HL-60 (cell line): ENCODE measurements at regions not wholly inside any gene's neighbourhood (a gene's known extent, or its start where the extent isn't known, plus 50 kb on each side); places are given as distances from the start of the nearest gene placed in this dataset.

Source experiments
- DNase-seq, 2 experiments: peaks; one replicate each; pipeline ENCODE4 v3.0.0-alpha.2; 2010 to 2020; ENCODE audit warnings: low read depth in 1 of 2, low spot score in 1 of 2
- H3K27ac ChIP-seq: fragments of 250-450 bp; sonication (Bioruptor Pico); replicated peaks from 2 replicates; pipeline ENCODE4 v1.5.1; 2020; ENCODE audit warnings: mild to moderate bottlenecking, moderate library complexity
- H3K27me3 ChIP-seq: fragments of 250-450 bp; sonication (Bioruptor Pico); 2 replicates; pipeline ENCODE4 v1.5.1; 2021; ENCODE audit warnings: mild to moderate bottlenecking, moderate library complexity; ENCODE audit not compliant: insufficient read depth, poor library complexity, severe bottlenecking
- H3K4me3 ChIP-seq: replicated peaks from 2 replicates; pipeline ENCODE4 v1.5.1; 2011; ENCODE audit warnings: mild to moderate bottlenecking, control low read depth, low read length; ENCODE audit not compliant: insufficient read depth
- GABPA ChIP-seq: IDR thresholded peaks from 2 replicates; pipeline ENCODE4 v1.6.1; 2012; ENCODE audit warnings: low read depth
- POLR2AphosphoS5 ChIP-seq: IDR thresholded peaks from 2 replicates; pipeline ENCODE4 v1.6.1; 2012; ENCODE audit warnings: low read depth
- SPI1 ChIP-seq: IDR thresholded peaks from 2 replicates; pipeline ENCODE4 v1.6.1; 2012; ENCODE audit warnings: low read depth, mild to moderate bottlenecking, borderline replicate concordance
- TF ChIP-seq, protein P1 (sequence below): IDR thresholded peaks from one replicate; pipeline ENCODE4 v1.5.1; 2011; ENCODE audit warnings: low read length, control low read depth, inconsistent platforms; ENCODE audit not compliant: insufficient read depth
- TF ChIP-seq, protein P2 (sequence below): IDR thresholded peaks from 2 replicates; pipeline ENCODE4 v1.6.1; 2012; ENCODE audit warnings: low read depth; ENCODE audit not compliant: insufficient replicate concordance

DNA sequence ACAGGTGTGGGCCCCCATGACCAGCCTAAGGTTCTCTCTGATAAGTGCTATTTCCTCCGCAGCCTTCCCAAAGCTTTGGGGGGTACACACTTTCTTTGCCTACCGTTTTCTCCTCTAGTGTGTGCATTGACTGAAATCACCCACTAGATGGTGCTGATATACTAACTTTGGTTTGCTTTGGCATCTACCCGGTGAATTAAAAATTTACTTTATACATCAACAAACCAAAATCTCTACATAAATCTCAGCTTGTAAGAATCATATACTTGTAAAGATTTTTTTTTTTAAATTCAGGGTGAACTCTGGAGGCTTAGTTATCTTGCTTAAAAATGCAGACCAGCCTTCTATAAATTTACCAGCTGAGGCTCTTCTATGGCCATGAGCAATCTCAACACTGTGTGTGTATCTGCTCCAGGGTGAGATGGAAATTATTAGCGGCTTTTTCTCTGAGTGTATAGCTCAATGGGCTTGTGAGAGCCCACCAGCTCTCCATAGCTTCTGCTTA is 475.7 kb upstream of the TNC start:
- no peak overlapping the region for H3K27ac ChIP-seq
- no peak overlapping the region for H3K4me3 ChIP-seq
- TF ChIP-seq, protein P1, sequence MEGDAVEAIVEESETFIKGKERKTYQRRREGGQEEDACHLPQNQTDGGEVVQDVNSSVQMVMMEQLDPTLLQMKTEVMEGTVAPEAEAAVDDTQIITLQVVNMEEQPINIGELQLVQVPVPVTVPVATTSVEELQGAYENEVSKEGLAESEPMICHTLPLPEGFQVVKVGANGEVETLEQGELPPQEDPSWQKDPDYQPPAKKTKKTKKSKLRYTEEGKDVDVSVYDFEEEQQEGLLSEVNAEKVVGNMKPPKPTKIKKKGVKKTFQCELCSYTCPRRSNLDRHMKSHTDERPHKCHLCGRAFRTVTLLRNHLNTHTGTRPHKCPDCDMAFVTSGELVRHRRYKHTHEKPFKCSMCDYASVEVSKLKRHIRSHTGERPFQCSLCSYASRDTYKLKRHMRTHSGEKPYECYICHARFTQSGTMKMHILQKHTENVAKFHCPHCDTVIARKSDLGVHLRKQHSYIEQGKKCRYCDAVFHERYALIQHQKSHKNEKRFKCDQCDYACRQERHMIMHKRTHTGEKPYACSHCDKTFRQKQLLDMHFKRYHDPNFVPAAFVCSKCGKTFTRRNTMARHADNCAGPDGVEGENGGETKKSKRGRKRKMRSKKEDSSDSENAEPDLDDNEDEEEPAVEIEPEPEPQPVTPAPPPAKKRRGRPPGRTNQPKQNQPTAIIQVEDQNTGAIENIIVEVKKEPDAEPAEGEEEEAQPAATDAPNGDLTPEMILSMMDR = peak; percentile 45
- no peak for TF ChIP-seq GABPA
- H3K27me3 ChIP-seq = peaks cover 7% of the 10 kb centered on the region
- DNase-seq = peak; percentile 2 to 3

DNA sequence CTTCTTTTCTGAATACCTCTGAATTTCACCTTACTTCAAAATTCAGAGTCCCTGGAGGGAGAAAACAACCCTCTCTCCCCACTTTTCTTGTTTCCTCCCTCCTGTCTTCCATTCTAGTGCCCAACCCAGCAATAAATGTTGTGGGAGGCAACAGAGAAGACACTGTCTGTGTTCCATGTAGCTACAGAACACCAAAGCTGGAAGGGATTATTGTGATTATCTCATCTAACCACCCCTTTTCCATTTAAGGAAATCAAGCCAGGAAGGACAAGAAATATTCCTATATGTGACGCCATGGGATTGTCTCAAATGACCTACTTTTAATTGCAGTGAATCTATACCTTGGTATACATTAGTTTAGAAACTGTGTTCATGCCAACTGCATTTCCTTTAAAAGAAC is 476.6 kb upstream of the TNC start:
- TF ChIP-seq POLR2AphosphoS5 = no peak
- TF ChIP-seq SPI1 = no peak
- TF ChIP-seq GABPA = no peak
- TF ChIP-seq, protein P2, sequence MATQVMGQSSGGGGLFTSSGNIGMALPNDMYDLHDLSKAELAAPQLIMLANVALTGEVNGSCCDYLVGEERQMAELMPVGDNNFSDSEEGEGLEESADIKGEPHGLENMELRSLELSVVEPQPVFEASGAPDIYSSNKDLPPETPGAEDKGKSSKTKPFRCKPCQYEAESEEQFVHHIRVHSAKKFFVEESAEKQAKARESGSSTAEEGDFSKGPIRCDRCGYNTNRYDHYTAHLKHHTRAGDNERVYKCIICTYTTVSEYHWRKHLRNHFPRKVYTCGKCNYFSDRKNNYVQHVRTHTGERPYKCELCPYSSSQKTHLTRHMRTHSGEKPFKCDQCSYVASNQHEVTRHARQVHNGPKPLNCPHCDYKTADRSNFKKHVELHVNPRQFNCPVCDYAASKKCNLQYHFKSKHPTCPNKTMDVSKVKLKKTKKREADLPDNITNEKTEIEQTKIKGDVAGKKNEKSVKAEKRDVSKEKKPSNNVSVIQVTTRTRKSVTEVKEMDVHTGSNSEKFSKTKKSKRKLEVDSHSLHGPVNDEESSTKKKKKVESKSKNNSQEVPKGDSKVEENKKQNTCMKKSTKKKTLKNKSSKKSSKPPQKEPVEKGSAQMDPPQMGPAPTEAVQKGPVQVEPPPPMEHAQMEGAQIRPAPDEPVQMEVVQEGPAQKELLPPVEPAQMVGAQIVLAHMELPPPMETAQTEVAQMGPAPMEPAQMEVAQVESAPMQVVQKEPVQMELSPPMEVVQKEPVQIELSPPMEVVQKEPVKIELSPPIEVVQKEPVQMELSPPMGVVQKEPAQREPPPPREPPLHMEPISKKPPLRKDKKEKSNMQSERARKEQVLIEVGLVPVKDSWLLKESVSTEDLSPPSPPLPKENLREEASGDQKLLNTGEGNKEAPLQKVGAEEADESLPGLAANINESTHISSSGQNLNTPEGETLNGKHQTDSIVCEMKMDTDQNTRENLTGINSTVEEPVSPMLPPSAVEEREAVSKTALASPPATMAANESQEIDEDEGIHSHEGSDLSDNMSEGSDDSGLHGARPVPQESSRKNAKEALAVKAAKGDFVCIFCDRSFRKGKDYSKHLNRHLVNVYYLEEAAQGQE = no peak
- TF ChIP-seq, protein P1 = no peak
- no peak for DNase-seq
- H3K27ac ChIP-seq = no peak overlapping the region
- no peak overlapping the region for H3K4me3 ChIP-seq
- H3K27me3 ChIP-seq = peaks cover 7% of the 10 kb centered on the region

DNA sequence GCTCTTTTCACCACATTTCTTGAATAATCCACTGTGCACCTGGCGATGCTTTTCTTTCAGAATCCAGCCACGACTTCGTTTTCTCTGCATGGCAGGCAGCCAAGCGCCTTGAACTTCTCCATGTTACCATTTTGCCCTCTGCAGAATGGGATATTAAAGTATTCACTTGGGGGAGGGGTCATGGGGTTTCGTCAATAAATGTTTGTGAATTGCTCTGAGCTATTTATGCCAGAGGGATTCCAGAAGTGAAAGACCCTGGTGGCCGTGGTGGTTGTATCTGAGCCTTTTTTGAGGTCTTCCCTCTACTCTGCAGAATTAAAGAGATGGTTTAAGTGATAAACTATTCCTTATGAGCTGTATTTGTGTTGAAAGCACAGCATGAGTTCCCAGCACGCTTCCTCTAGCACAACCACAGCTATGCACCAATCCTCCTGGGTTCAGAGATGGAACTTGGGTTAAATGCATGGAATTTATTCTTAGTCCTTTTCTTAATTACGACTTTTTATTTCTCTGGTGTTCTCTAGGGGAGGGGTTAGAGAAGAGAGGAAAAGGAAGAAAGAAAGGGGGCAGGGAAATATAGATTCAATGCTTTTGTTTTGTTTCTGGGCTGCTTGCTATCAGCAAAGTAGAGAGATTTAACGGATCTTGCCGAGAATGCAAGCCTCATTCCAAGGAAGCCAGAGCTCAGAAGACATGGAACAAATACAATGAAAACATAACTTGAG is 478.2 kb upstream of the TNC start:
- Histone ChIP-seq H3K27ac (no peak overlapping the region), H3K4me3 (no peak overlapping the region), H3K27me3 (peaks cover 7% of the 10 kb centered on the region)
- no peak for TF ChIP-seq POLR2AphosphoS5
- TF ChIP-seq, protein P1 = no peak
- DNase-seq = no peak

DNA sequence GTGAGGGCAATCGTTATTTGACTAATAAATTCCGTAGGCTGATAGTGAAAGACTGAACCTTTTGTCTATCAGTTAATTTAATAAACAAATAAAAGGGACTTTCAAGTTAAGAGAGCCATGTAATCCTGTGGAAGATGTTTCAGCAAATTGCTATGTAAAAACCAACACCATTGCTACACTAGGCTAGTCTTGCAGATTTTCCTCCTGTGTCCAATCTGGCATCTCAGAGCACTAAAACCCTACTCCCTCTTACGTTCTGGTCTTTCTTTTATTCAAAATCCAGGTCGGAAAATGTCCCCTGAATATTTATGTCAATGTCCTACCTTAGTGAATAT is 478.8 kb upstream of the TNC start:
- H3K27ac ChIP-seq = no peak overlapping the region
- no peak for TF ChIP-seq POLR2AphosphoS5
- no peak for TF ChIP-seq SPI1
- TF ChIP-seq, protein P1 = no peak
- TF ChIP-seq, protein P2 = no peak
- TF ChIP-seq GABPA = no peak
- H3K27me3 ChIP-seq = peaks cover 7% of the 10 kb centered on the region
- no peak overlapping the region for H3K4me3 ChIP-seq
- DNase-seq = no peak
